Vagina (tissue), 2 donors: ENCODE measurements at regions not wholly inside any gene's neighbourhood (a gene's known extent, or its start where the extent isn't known, plus 50 kb on each side); places are given as distances from the start of the nearest gene placed in this dataset.
A peak's percentile ranks its signal among the peaks of the same experiment; 100 is the strongest.

Experiments
- DNase-seq, 2 donors: peaks; one replicate each; pipeline ENCODE4 v3.0.0-alpha.2; 2017; ENCODE audit errors: extremely low spot score in 2 of 2
- H3K27ac ChIP-seq: fragments of 200-600 bp; sonication (generic); one replicate; pipeline ENCODE4 v1.5.1; 2019
- H3K27me3 ChIP-seq: fragments of 200-600 bp; sonication (generic); one replicate; pipeline ENCODE4 v1.5.1; 2019
- H3K36me3 ChIP-seq, 2 donors: fragments of 200-600 bp; sonication (generic); one replicate each; pipeline ENCODE4 v1.5.1; 2017 to 2019
- H3K4me1 ChIP-seq: fragments of 200-600 bp; sonication (generic); one replicate; pipeline ENCODE4 v1.5.1; 2019
- H3K4me3 ChIP-seq, 2 donors: fragments of 200-600 bp; sonication (generic); 1 replicate in 1 of 2; 2 replicates in 1 of 2; pipeline ENCODE4 v1.5.1; 2016 to 2019
- H3K9me3 ChIP-seq: fragments of 200-600 bp; sonication (generic); one replicate; pipeline ENCODE4 v1.5.1; 2019
- POLR2A ChIP-seq, 2 donors: fragments of 450-650 bp; IDR thresholded peaks; one replicate each; pipeline ENCODE4 v1.6.1; 2017; ENCODE audit warnings: antibody characterized with exemption in 2 of 2, mild to moderate bottlenecking in 2 of 2, moderate library complexity in 2 of 2
- POLR2AphosphoS5 ChIP-seq, 2 donors: sonication (generic); formaldehyde crosslinking; IDR thresholded peaks; one replicate each; pipeline ENCODE4 v1.9.0; 2017; ENCODE audit warnings: antibody characterized with exemption in 2 of 2, mild to moderate bottlenecking in 2 of 2, low read depth in 1 of 2; ENCODE audit not compliant: insufficient read depth in 1 of 2
- intact Hi-C: fragments of 100-400 bp; cut with DNase I; formaldehyde crosslinking; loops from one replicate; pipeline ENCODE4 v1.15.1; 2023
- TF ChIP-seq, protein P1 (sequence below), 3 experiments: fragments of 450-650 bp in 2 of 3; fragments of 200-600 bp in 1 of 3; sonication (generic) in 1 of 3; IDR thresholded peaks; one replicate each; pipeline ENCODE4 v1.5.1; 2017 to 2019; ENCODE audit warnings: antibody characterized with exemption in 3 of 3, mild to moderate bottlenecking in 2 of 3, moderate library complexity in 2 of 3

DNA sequence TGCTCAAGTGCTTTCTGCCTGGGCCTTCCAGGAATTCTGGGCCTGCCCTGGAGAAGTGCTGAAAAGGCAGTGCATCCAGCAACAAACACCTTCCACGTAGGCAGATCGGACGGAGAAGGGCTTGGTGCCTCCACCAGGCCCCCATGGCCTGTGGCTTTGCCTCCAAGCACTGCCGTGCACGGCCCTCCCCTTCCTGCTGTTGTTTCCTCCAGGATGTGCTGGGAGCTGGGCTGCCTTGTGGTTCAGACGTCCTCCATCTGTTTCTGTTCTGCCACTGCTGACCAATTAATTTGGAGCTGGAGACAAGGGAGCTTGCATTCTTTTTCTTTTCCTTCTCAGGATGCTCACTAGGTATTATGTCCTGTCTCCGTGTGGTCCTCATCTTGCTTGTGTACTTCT, 197.0 kb downstream of the HRH4 start:
- H3K9me3 ChIP-seq: no peaks in the 10 kb centered on the region
- peak overlapping the region; percentile 62 for H3K27ac ChIP-seq
- H3K4me3 ChIP-seq: no peak overlapping the region
- DNase-seq: no peak
- no peak for TF ChIP-seq POLR2AphosphoS5 (IDR thresholded peaks at IDR 0.05; ENCODE audit: insufficient read depth in 1 of 2, low read depth in 1 of 2)
- TF ChIP-seq, protein P1, sequence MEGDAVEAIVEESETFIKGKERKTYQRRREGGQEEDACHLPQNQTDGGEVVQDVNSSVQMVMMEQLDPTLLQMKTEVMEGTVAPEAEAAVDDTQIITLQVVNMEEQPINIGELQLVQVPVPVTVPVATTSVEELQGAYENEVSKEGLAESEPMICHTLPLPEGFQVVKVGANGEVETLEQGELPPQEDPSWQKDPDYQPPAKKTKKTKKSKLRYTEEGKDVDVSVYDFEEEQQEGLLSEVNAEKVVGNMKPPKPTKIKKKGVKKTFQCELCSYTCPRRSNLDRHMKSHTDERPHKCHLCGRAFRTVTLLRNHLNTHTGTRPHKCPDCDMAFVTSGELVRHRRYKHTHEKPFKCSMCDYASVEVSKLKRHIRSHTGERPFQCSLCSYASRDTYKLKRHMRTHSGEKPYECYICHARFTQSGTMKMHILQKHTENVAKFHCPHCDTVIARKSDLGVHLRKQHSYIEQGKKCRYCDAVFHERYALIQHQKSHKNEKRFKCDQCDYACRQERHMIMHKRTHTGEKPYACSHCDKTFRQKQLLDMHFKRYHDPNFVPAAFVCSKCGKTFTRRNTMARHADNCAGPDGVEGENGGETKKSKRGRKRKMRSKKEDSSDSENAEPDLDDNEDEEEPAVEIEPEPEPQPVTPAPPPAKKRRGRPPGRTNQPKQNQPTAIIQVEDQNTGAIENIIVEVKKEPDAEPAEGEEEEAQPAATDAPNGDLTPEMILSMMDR (IDR thresholded peaks at IDR 0.05): no peak
- no peak for TF ChIP-seq POLR2A (IDR thresholded peaks at IDR 0.05)
- H3K27me3 ChIP-seq: no peaks in the 10 kb centered on the region
- intact Hi-C loops: no loop called here
- H3K36me3 ChIP-seq: no peaks in the 10 kb centered on the region
- H3K4me1 ChIP-seq: peaks cover 19% of the 10 kb centered on the region

DNA sequence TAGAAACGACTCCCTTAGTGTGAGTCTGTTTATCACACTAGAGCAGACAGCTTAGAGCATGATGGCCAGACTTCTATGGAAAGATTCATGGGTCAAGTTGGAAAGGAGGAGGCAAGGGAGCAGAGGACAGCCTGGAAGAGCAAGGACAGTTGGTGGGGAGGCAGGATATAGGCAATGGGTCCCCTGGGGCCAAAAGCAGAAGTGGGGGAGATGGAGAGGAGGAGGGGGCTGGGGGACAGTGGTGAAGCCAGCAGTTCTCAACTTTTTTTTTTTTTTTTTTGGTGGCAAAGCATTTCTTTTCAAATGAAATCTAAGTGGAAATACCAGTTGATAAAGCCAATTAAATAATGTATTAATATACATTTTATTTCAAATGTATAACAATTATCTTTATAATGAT, 197.9 kb downstream of the HRH4 start:
- peaks cover 19% of the 10 kb centered on the region for H3K4me1 ChIP-seq
- DNase-seq: no peak
- H3K27ac ChIP-seq: no peak overlapping the region
- intact Hi-C loops: no loop called here
- TF ChIP-seq, protein P1 (IDR thresholded peaks at IDR 0.05): no peak
- no peak for TF ChIP-seq POLR2AphosphoS5 (IDR thresholded peaks at IDR 0.05; ENCODE audit: insufficient read depth in 1 of 2, low read depth in 1 of 2)
- no peak for TF ChIP-seq POLR2A (IDR thresholded peaks at IDR 0.05)
- no peaks in the 10 kb centered on the region for H3K36me3 ChIP-seq
- no peaks in the 10 kb centered on the region for H3K9me3 ChIP-seq
- no peaks in the 10 kb centered on the region for H3K27me3 ChIP-seq
- no peak overlapping the region for H3K4me3 ChIP-seq

- Histone ChIP-seq H3K4me3 (peak overlapping the region; percentile 27 to 36), H3K36me3 (no peaks in the 10 kb centered on the region), H3K9me3 (no peaks in the 10 kb centered on the region), H3K27me3 (no peaks in the 10 kb centered on the region), H3K4me1 (peaks cover 19% of the 10 kb centered on the region), H3K27ac (peak overlapping the region; percentile 71)
- TF ChIP-seq POLR2AphosphoS5 (IDR thresholded peaks at IDR 0.05; ENCODE audit: insufficient read depth in 1 of 2, low read depth in 1 of 2) (no peak), POLR2A (IDR thresholded peaks at IDR 0.05) (no peak)
- TF ChIP-seq, protein P1 (IDR thresholded peaks at IDR 0.05): no peak
- intact Hi-C loops: no loop called here
- DNase-seq: no peak
These were observed 199.6 kb downstream of the HRH4 start for GRCh38 chr18:24659827-24660720.

DNA sequence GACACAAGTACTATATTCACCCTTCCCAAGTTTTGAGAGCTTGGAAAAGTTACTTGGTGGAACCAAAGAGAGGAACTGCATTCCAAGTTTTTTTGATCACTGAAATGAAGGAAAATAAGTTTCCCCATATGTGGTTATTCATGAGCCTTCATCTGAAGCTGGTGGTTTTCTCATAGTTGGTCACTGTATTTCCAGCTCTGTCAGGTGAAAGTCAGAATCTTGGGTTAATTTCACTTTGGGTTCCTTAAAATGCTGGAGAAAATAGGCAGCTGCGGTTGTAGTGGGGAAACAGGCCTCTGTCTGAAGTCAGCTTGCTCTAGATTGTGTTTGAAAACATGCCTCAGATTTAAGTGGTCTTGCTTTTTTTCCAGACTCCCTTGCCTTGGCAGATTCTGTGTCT, 200.5 kb downstream of the HRH4 start:
- H3K36me3 ChIP-seq: no peaks in the 10 kb centered on the region
- H3K9me3 ChIP-seq: no peaks in the 10 kb centered on the region
- no peaks in the 10 kb centered on the region for H3K27me3 ChIP-seq
- TF ChIP-seq POLR2AphosphoS5 (IDR thresholded peaks at IDR 0.05; ENCODE audit: insufficient read depth in 1 of 2, low read depth in 1 of 2) (no peak), POLR2A (IDR thresholded peaks at IDR 0.05) (no peak)
- TF ChIP-seq, protein P1 (IDR thresholded peaks at IDR 0.05): no peak
- peaks cover 19% of the 10 kb centered on the region for H3K4me1 ChIP-seq
- no peak overlapping the region for H3K4me3 ChIP-seq
- intact Hi-C loops: no loop called here
- H3K27ac ChIP-seq: no peak overlapping the region
- DNase-seq: no peak

DNA sequence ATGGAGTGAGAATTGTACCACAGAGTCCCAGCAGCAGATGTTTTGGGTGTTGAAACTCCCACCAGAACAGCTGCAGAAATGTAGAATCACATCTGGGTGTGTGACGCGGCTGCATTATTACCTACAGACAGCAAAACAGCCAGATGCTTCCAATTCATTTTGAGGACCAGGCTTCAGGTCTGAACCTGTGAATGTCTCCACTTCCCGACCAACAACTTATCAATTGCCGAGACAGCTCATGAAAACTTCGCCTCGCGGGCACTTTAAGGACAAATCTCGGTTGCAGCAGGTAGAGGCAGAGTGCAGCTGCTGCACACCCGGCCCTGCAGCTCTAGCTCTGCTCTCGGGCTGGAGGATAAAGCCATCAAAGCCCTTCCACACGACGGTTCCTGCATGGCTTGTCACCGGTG, 202.0 kb downstream of the HRH4 start:
- Histone ChIP-seq H3K36me3 (no peaks in the 10 kb centered on the region), H3K27me3 (no peaks in the 10 kb centered on the region), H3K4me1 (peaks cover 17% of the 10 kb centered on the region), H3K4me3 (no peak overlapping the region), H3K27ac (no peak overlapping the region), H3K9me3 (no peaks in the 10 kb centered on the region)
- TF ChIP-seq POLR2A (IDR thresholded peaks at IDR 0.05): no peak
- TF ChIP-seq, protein P1 (IDR thresholded peaks at IDR 0.05): no peak
- no peak for TF ChIP-seq POLR2AphosphoS5 (IDR thresholded peaks at IDR 0.05; ENCODE audit: insufficient read depth in 1 of 2, low read depth in 1 of 2)
- intact Hi-C loops: no loop called here
- no peak for DNase-seq
